H1 (cell line): ENCODE measurements at regions not wholly inside any gene's neighbourhood (a gene's known extent, or its start where the extent isn't known, plus 50 kb on each side); places are given as distances from the start of the nearest gene placed in this dataset.

Experiments
- CTCF ChIA-PET: fragments of 300-600 bp; sonication (Branson Sonifier 250); formaldehyde crosslinking; loops from one replicate; lab custom pipeline; 2021; ENCODE audit not compliant: partially characterized antibody; lab: Charles Lee
- POLR2A ChIA-PET: fragments of 300-600 bp; sonication (Branson Sonifier 250); formaldehyde crosslinking; loops from one replicate; lab custom pipeline; 2021; ENCODE audit warnings: inconsistent platforms; ENCODE audit not compliant: partially characterized antibody; lab: Charles Lee
- DNase-seq, 2 experiments: peaks; one replicate each; pipeline versions ENCODE4 v3.0.0 to v3.0.0-alpha.2; 2010 to 2022; ENCODE audit warnings: low spot score in 2 of 2, low read depth in 1 of 2, mixed read lengths in 1 of 2
- FAIRE-seq: peaks from 2 replicates; lab custom pipeline; 2011; peaks lifted over from hg19 to GRCh38; lab: Jason Lieb, UNC
- H2AFZ ChIP-seq: 2 replicates; pipeline ENCODE4 v1.8.1; 2012; ENCODE audit warnings: low read length, inconsistent platforms
- H2AK5ac ChIP-seq: 2 replicates; pipeline ENCODE4 v1.6.1; 2013; ENCODE audit warnings: low read depth, low read length
- H2BK120ac ChIP-seq: replicated peaks from 2 replicates; pipeline ENCODE3; 2013; ENCODE audit warnings: low read depth, low read length, inconsistent platforms
- H2BK12ac ChIP-seq: 2 replicates; pipeline ENCODE4 v1.6.1; 2013; ENCODE audit warnings: low read depth, low read length
- H2BK15ac ChIP-seq: 2 replicates; pipeline ENCODE4 v1.6.1; 2013; ENCODE audit warnings: low read length
- H2BK20ac ChIP-seq: 2 replicates; pipeline ENCODE4 v1.6.1; 2013; ENCODE audit warnings: low read length
- H2BK5ac ChIP-seq: 2 replicates; pipeline ENCODE4 v1.6.1; 2013; ENCODE audit warnings: low read depth, low read length
- H3K14ac ChIP-seq: 2 replicates; pipeline ENCODE4 v1.6.1; 2013; ENCODE audit warnings: inconsistent platforms; ENCODE audit not compliant: insufficient read length
- H3K18ac ChIP-seq: 2 replicates; pipeline ENCODE4 v1.6.1; 2013; ENCODE audit warnings: low read length; ENCODE audit errors: extremely low read depth
- H3K23ac ChIP-seq: 2 replicates; pipeline ENCODE4 v1.6.1; 2013; ENCODE audit warnings: inconsistent platforms; ENCODE audit not compliant: insufficient read length
- H3K23me2 ChIP-seq: 2 replicates; pipeline ENCODE4 v1.6.1; 2013; ENCODE audit warnings: low read depth, low read length
- H3K27ac ChIP-seq: 2 replicates; pipeline ENCODE4 v1.6.1; 2011; ENCODE audit warnings: low read depth, low read length, inconsistent platforms
- H3K27me3 ChIP-seq, 4 experiments: replicated peaks in 1 of 4; 1 replicate in 1 of 4; 2 replicates in 3 of 4; pipeline versions ENCODE4 v1.6.1 to v1.8.1; 2011 to 2013; ENCODE audit warnings: low read length in 3 of 4, mild to moderate bottlenecking in 3 of 4, inconsistent platforms in 2 of 4, mixed read lengths in 2 of 4, moderate library complexity in 1 of 4; ENCODE audit not compliant: control insufficient read depth in 3 of 4, insufficient read depth in 3 of 4; ENCODE audit errors: extremely low read depth in 1 of 4
- H3K36me3 ChIP-seq, 4 experiments: 2 replicates each; pipeline versions ENCODE4 v1.6.1 to v1.8.1; 2011 to 2013; ENCODE audit warnings: mild to moderate bottlenecking in 4 of 4, low read length in 3 of 4, moderate library complexity in 2 of 4, control low read depth in 1 of 4, inconsistent platforms in 1 of 4; ENCODE audit not compliant: insufficient read depth in 4 of 4, control insufficient read depth in 2 of 4
- H3K4ac ChIP-seq: replicated peaks from 2 replicates; pipeline ENCODE3; 2013; ENCODE audit warnings: low read length, low read depth, mixed read lengths, inconsistent platforms; ENCODE audit not compliant: insufficient read length
- H3K4me1 ChIP-seq, 4 experiments: replicated peaks in 1 of 4; 1 replicate in 1 of 4; 2 replicates in 3 of 4; pipeline versions ENCODE4 v1.6.1 to v1.8.1; 2011 to 2013; ENCODE audit warnings: low read length in 3 of 4, inconsistent platforms in 2 of 4, mixed read lengths in 1 of 4; ENCODE audit not compliant: insufficient read depth in 4 of 4, control insufficient read depth in 3 of 4
- H3K4me2 ChIP-seq, 2 experiments: 2 replicates each; pipeline versions ENCODE4 v1.6.1 to v1.8.1; 2011 to 2013; ENCODE audit warnings: low read depth in 2 of 2, low read length in 2 of 2, control low read depth in 1 of 2, inconsistent platforms in 1 of 2, mild to moderate bottlenecking in 1 of 2; ENCODE audit not compliant: insufficient read depth in 1 of 2
- H3K4me3 ChIP-seq, 4 experiments: fragments of 200-600, 300-600 bp in 1 of 4; sonication (generic), shearing (Covaris generic), sonication (Bioruptor Twin) in 1 of 4; 2 replicates each; pipeline versions ENCODE4 v1.5.1 to v1.8.1; 2011 to 2016; ENCODE audit warnings: low read length in 4 of 4, low read depth in 3 of 4, control low read depth in 2 of 4, inconsistent platforms in 2 of 4, mild to moderate bottlenecking in 2 of 4, mixed read lengths in 1 of 4, moderate library complexity in 1 of 4; ENCODE audit not compliant: insufficient read depth in 2 of 4; ENCODE audit errors: extremely low read depth in 1 of 4
- H3K56ac ChIP-seq: replicated peaks from 2 replicates; pipeline ENCODE3; 2013; ENCODE audit warnings: low read depth, mild to moderate bottlenecking, mixed read lengths, low read length, inconsistent platforms; ENCODE audit not compliant: insufficient read length
- H3K79me1 ChIP-seq: 2 replicates; pipeline ENCODE4 v1.6.1; 2013; ENCODE audit warnings: low read depth, low read length, control low read depth
- H3K79me2 ChIP-seq, 2 experiments: 2 replicates each; pipeline versions ENCODE4 v1.6.1 to v1.8.1; 2012 to 2013; ENCODE audit warnings: low read length in 2 of 2, mild to moderate bottlenecking in 2 of 2, inconsistent platforms in 1 of 2; ENCODE audit not compliant: insufficient read depth in 2 of 2, control insufficient read depth in 1 of 2
- H3K9ac ChIP-seq, 4 experiments: replicated peaks in 1 of 4; 1 replicate in 1 of 4; 2 replicates in 3 of 4; pipeline versions ENCODE4 v1.6.1 to v1.8.1; 2011 to 2013; ENCODE audit warnings: low read depth in 3 of 4, low read length in 3 of 4, control low read depth in 2 of 4, mild to moderate bottlenecking in 2 of 4, moderate library complexity in 2 of 4, inconsistent platforms in 1 of 4; ENCODE audit errors: extremely low read depth in 1 of 4
- H3K9me3 ChIP-seq, 2 experiments: 2 replicates each; pipeline versions ENCODE4 v1.6.1 to v1.8.1; 2012 to 2013; ENCODE audit warnings: mild to moderate bottlenecking in 2 of 2, moderate library complexity in 2 of 2, control low read depth in 1 of 2, inconsistent platforms in 1 of 2, low read depth in 1 of 2, low read length in 1 of 2, mixed read lengths in 1 of 2; ENCODE audit not compliant: insufficient read depth in 2 of 2
- H4K20me1 ChIP-seq, 2 experiments: replicated peaks in 1 of 2; 2 replicates each; pipeline versions ENCODE3 to v1.8.1; 2011 to 2013; ENCODE audit warnings: inconsistent platforms in 2 of 2, low read length in 2 of 2, mild to moderate bottlenecking in 1 of 2; ENCODE audit not compliant: insufficient read depth in 2 of 2, control insufficient read depth in 1 of 2
- H4K5ac ChIP-seq: 2 replicates; pipeline ENCODE4 v1.6.1; 2013; ENCODE audit warnings: low read length, low read depth, mixed read lengths, inconsistent platforms; ENCODE audit not compliant: insufficient read length
- H4K8ac ChIP-seq: 2 replicates; pipeline ENCODE4 v1.8.0; 2013; ENCODE audit warnings: mild to moderate bottlenecking, moderate library complexity, low read length, inconsistent platforms; ENCODE audit not compliant: insufficient read depth; ENCODE audit errors: extremely low read depth
- H4K91ac ChIP-seq: replicated peaks from 2 replicates; pipeline ENCODE3; 2013; ENCODE audit warnings: low read length, mixed read lengths, inconsistent platforms; ENCODE audit not compliant: insufficient read length
- CEBPB ChIP-seq: IDR thresholded peaks from 2 replicates; pipeline ENCODE4 v1.6.1; 2012; ENCODE audit warnings: low read depth, low read length
- CHD1 ChIP-seq: IDR thresholded peaks from 2 replicates; pipeline ENCODE4 v1.6.1; 2012; ENCODE audit warnings: low read depth, low read length, improper control_type of control experiment
- EZH2 ChIP-seq: fragments of 200-600 bp; sonication (generic); IDR thresholded peaks from 2 replicates; pipeline ENCODE4 v1.7.1; 2012; ENCODE audit warnings: low read depth, mild to moderate bottlenecking, moderate library complexity, low read length, inconsistent platforms; ENCODE audit not compliant: severe bottlenecking
- GABPA ChIP-seq: IDR thresholded peaks from 2 replicates; pipeline ENCODE4 v1.6.1; 2011; ENCODE audit warnings: mild to moderate bottlenecking, low read length, moderate library complexity, borderline replicate concordance; ENCODE audit not compliant: insufficient read depth
- GTF2F1 ChIP-seq: IDR thresholded peaks from 2 replicates; pipeline ENCODE4 v1.6.1; 2012; ENCODE audit warnings: low read depth, low read length, improper control_type of control experiment, borderline replicate concordance
- JUND ChIP-seq: IDR thresholded peaks from 2 replicates; pipeline ENCODE4 v1.6.1; 2011; ENCODE audit warnings: mild to moderate bottlenecking, improper control_type of control experiment, low read length
- KDM5A ChIP-seq: fragments of 200-600 bp; IDR thresholded peaks from 2 replicates; pipeline ENCODE4 v1.7.1; 2012; ENCODE audit warnings: mild to moderate bottlenecking, low read length, inconsistent platforms, mixed read lengths
- NRF1 ChIP-seq: IDR thresholded peaks from 2 replicates; pipeline ENCODE4 v1.6.1; 2011; ENCODE audit warnings: mild to moderate bottlenecking, low read depth, low read length, improper control_type of control experiment
- PHF8 ChIP-seq: fragments of 200-600 bp; sonication (generic); conservative IDR thresholded peaks from 2 replicates; pipeline ENCODE4 v1.7.1; 2012; ENCODE audit warnings: low read depth, mild to moderate bottlenecking, inconsistent platforms, low read length, moderate library complexity
- RNF2 ChIP-seq: fragments of 200-900, 300-1000 bp; sonication (generic); IDR thresholded peaks from 2 replicates; pipeline ENCODE4 v1.7.1; 2016; ENCODE audit warnings: borderline replicate concordance, low read depth, mild to moderate bottlenecking, antibody characterized with exemption, low read length; ENCODE audit not compliant: poor library complexity, severe bottlenecking; ENCODE audit errors: missing control alignments
- SIN3A ChIP-seq, 2 experiments: IDR thresholded peaks in 1 of 2; conservative IDR thresholded peaks in 1 of 2; 2 replicates each; pipeline ENCODE4 v1.6.1; 2011 to 2012; ENCODE audit warnings: low read length in 2 of 2, improper control_type of control experiment in 1 of 2, low read depth in 1 of 2, mild to moderate bottlenecking in 1 of 2
- SIRT6 ChIP-seq: IDR thresholded peaks from one replicate; pipeline ENCODE4 v1.7.1; 2012; ENCODE audit warnings: low read length, inconsistent platforms
- TAF7 ChIP-seq: optimal IDR thresholded peaks from 2 replicates; pipeline ENCODE3; 2011; ENCODE audit warnings: low read depth, mild to moderate bottlenecking, inconsistent platforms, low read length, moderate library complexity, borderline replicate concordance
- WGBS, 2 experiments: shearing (Covaris generic) in 1 of 2; methylation state at CpG; one replicate each; pipeline versions ENCODE4 v1.1.6 to v1.1.7; 2013 to 2015; ENCODE audit warnings: low lambda C conversion rate in 2 of 2, mixed read lengths in 2 of 2, inconsistent platforms in 1 of 2, low coverage in 1 of 2, missing lambda C conversion rate in 1 of 2; ENCODE audit not compliant: insufficient replicate concordance in 2 of 2, insufficient coverage in 1 of 2, insufficient read length in 1 of 2; ENCODE audit errors: extremely low coverage in 1 of 2, missing lambda C conversion rate in 1 of 2; 5-methylcytosine and 5-hydroxymethylcytosine counted together
- TF ChIP-seq, protein P1 (sequence below): IDR thresholded peaks from 2 replicates; pipeline ENCODE4 v1.6.1; 2011; ENCODE audit warnings: low read depth, mild to moderate bottlenecking, low read length; ENCODE audit not compliant: insufficient read depth

DNA sequence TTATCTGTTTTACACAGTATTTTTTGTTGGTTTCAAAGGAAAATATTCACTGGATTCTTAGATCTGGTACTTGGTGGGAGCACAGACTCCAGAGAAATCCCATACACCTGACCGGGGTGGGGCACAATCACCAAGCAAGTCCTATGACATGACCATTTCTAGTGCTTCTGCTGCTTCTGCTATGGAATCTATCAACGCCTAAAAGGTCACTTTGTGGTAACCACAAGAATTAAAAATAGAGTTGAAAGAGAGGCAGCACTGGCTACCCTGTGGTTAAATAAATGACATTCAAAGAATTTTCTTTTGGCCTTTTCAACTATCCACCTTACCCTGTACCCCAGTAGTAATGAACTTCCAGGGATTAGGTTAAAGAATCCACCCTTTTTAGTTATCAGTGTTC is 329.9 kb upstream of the VWC2 start:
- H3K4ac ChIP-seq, result no peak overlapping the region
- H4K20me1 ChIP-seq, result no peaks in the 10 kb centered on the region
- H2AFZ ChIP-seq, result no peak overlapping the region
- H4K91ac ChIP-seq, result no peak overlapping the region
- H2BK120ac ChIP-seq, result no peak overlapping the region
- no peak overlapping the region for H2AK5ac ChIP-seq
- no peak overlapping the region for H3K14ac ChIP-seq
- H3K18ac ChIP-seq, result no peak overlapping the region
- H2BK5ac ChIP-seq, result no peak overlapping the region
- H3K56ac ChIP-seq, result no peak overlapping the region
- H4K5ac ChIP-seq, result no peak overlapping the region
- ChIA-PET CTCF (interaction anchor here (0.7 to 1.0 kb wide), 2 partner anchors 72 to 467 kb away, joined by 3 read pairs; no protein-coding TSS in a partner anchor), POLR2A (no interaction called here)
- H2BK12ac ChIP-seq, result no peak overlapping the region
- no peak overlapping the region for H3K27ac ChIP-seq
- H3K23ac ChIP-seq, result no peak overlapping the region
- H3K79me1 ChIP-seq, result no peaks in the 10 kb centered on the region
- H2BK20ac ChIP-seq, result no peak overlapping the region
- H3K4me2 ChIP-seq, result no peak overlapping the region
- H4K8ac ChIP-seq, result no peak overlapping the region; the same call in 1 of the 2 replicates
- no peak for DNase-seq
- no peak overlapping the region for H2BK15ac ChIP-seq
- no peak for FAIRE-seq
- H3K27me3 ChIP-seq, result no peaks in the 10 kb centered on the region
- H3K9me3 ChIP-seq, result peaks cover 0 to 3% of the 10 kb centered on the region in 2 experiments; a peak in 1 of 4 replicates
- no peaks in the 10 kb centered on the region for H3K79me2 ChIP-seq
- H3K4me3 ChIP-seq, result no peak overlapping the region
- no peaks in the 10 kb centered on the region for H3K4me1 ChIP-seq
- no peaks in the 10 kb centered on the region for H3K36me3 ChIP-seq
- H3K23me2 ChIP-seq, result no peaks in the 10 kb centered on the region
- no peak overlapping the region for H3K9ac ChIP-seq
- WGBS, 2 experiments, result 70% methylated on average over 2 of the region's 2 CpGs; no CpG with 5 or more reads in 1 of the 2 experiments
- TF ChIP-seq EZH2, result no peak
- no peak for TF ChIP-seq GABPA
- no peak for TF ChIP-seq PHF8
- TF ChIP-seq, protein P1, sequence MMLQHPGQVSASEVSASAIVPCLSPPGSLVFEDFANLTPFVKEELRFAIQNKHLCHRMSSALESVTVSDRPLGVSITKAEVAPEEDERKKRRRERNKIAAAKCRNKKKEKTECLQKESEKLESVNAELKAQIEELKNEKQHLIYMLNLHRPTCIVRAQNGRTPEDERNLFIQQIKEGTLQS, result no peak
- no peak for TF ChIP-seq SIN3A (conservative IDR thresholded peaks at IDR 0.05 in 1 of 2, IDR thresholded peaks at IDR 0.05 in 1 of 2; ENCODE audit: low read depth in 1 of 2, low read length in 2 of 2)
- no peak for TF ChIP-seq SIRT6
- no peak for TF ChIP-seq KDM5A
- TF ChIP-seq CHD1, result no peak
- TF ChIP-seq GTF2F1, result no peak
- TF ChIP-seq JUND, result no peak
- TF ChIP-seq CEBPB, result no peak
- TF ChIP-seq TAF7, result no peak
- no peak for TF ChIP-seq NRF1
- TF ChIP-seq RNF2, result no peak
